IPS-NIHi11 (cell line): ENCODE measurements at regions not wholly inside any gene's neighbourhood (a gene's known extent, or its start where the extent isn't known, plus 50 kb on each side); places are given as distances from the start of the nearest gene placed in this dataset.
"Not testable (repeated sequence)": the region's sequence is repeated elsewhere in the genome, so short reads cannot be mapped to it uniquely, and the experiment has no call there.

Experiments
- DNase-seq: peaks from one replicate; pipeline ENCODE4 v3.0.0; 2012; ENCODE audit warnings: mixed read lengths, low spot score

GRCh38 chr4:18166925-18167324 is 145.4 kb upstream of the LCORL start:
- no peak for DNase-seq

- no peak for DNase-seq
These were observed 140.9 kb upstream of the LCORL start for GRCh38 chr4:18162453-18162852.

GRCh38 chr4:18159117-18159912 is 137.8 kb upstream of the LCORL start:
- DNase-seq = not testable (repeated sequence)

- DNase-seq = no peak
These were observed 133.8 kb upstream of the LCORL start for GRCh38 chr4:18155067-18156041.

- no peak for DNase-seq
These were observed 116.6 kb upstream of the LCORL start for GRCh38 chr4:18138076-18138665.

GRCh38 chr4:18134111-18134510 is 112.6 kb upstream of the LCORL start:
- no peak for DNase-seq

GRCh38 chr4:18130256-18130655 is 108.7 kb upstream of the LCORL start:
- DNase-seq = no peak

- DNase-seq = no peak
These were observed 106.7 kb upstream of the LCORL start for GRCh38 chr4:18128241-18128640.

GRCh38 chr4:18127030-18127429 is 105.5 kb upstream of the LCORL start:
- DNase-seq = no peak

- no peak for DNase-seq
These were observed 92.3 kb upstream of the LCORL start for GRCh38 chr4:18113710-18114331.

GRCh38 chr4:18111081-18111480 is 89.5 kb upstream of the LCORL start:
- DNase-seq = no peak

GRCh38 chr4:18110099-18110498 is 88.5 kb upstream of the LCORL start:
- no peak for DNase-seq

- no peak for DNase-seq
These were observed 88.1 kb upstream of the LCORL start for GRCh38 chr4:18109676-18110075.

- DNase-seq = not testable (repeated sequence)
These were observed 86.4 kb upstream of the LCORL start for GRCh38 chr4:18107848-18108528.

GRCh38 chr4:18106620-18107019 is 85.1 kb upstream of the LCORL start:
- no peak for DNase-seq

- DNase-seq = no peak
These were observed 83.8 kb upstream of the LCORL start for GRCh38 chr4:18105030-18106011.

- DNase-seq = no peak
These were observed 82.5 kb upstream of the LCORL start for GRCh38 chr4:18103876-18104605.

GRCh38 chr4:18100657-18101056 is 79.1 kb upstream of the LCORL start:
- no peak for DNase-seq

GRCh38 chr4:18090447-18090846 is 68.9 kb upstream of the LCORL start:
- DNase-seq = not testable (repeated sequence)

GRCh38 chr4:18082236-18082635 is 60.7 kb upstream of the LCORL start:
- no peak for DNase-seq
